ENCODE measurements at regions not wholly inside any gene's neighbourhood (a gene's known extent, or its start where the extent isn't known, plus 50 kb on each side); places are given as distances from the start of the nearest gene placed in this dataset.

GRCh38 chr2:16413285-16413684, 252.3 kb downstream of the CYRIA start:
- no peak for TF ChIP-seq POLR2AphosphoS5 (IDR thresholded peaks at IDR 0.05; ENCODE audit: low read depth, low read length)
- TF ChIP-seq IRF3 (IDR thresholded peaks at IDR 0.05; ENCODE audit: low read depth, low read length): no peak
- TF ChIP-seq CTCF (IDR thresholded peaks at IDR 0.05): no peak
- TF ChIP-seq RFX5 (IDR thresholded peaks at IDR 0.05; ENCODE audit: low read length): no peak
- no peak for TF ChIP-seq TAF1 (IDR thresholded peaks at IDR 0.05; ENCODE audit: borderline replicate concordance, low read depth, low read length)
- no peak for TF ChIP-seq EZH2phosphoT487 (IDR thresholded peaks at IDR 0.05; ENCODE audit: borderline replicate concordance, low read depth)
- no peak for TF ChIP-seq MAX (IDR thresholded peaks at IDR 0.05; ENCODE audit: low read depth)
